GM13976 (cell line): ENCODE measurements at regions not wholly inside any gene's neighbourhood (a gene's known extent, or its start where the extent isn't known, plus 50 kb on each side); places are given as distances from the start of the nearest gene placed in this dataset.
"Not testable (repeated sequence)": the region's sequence is repeated elsewhere in the genome, so short reads cannot be mapped to it uniquely, and the experiment has no call there.

Experiments used
- DNase-seq: peaks from one replicate; pipeline ENCODE4 v3.0.0; 2012; ENCODE audit warnings: low spot score
- CTCF ChIP-seq: IDR thresholded peaks from 2 replicates; pipeline ENCODE4 v1.5.1; 2012; ENCODE audit warnings: borderline replicate concordance, mild to moderate bottlenecking; ENCODE audit not compliant: insufficient read depth; ENCODE audit errors: extremely low read depth, missing control alignments, control extremely low read depth
- in situ Hi-C: fragments of 300-500 bp; cut with MboI; formaldehyde crosslinking; loops from one replicate; pipeline ENCODE4 v1.12.0; 2022; ENCODE audit warnings: low sequenced_read_pairs, mixed read lengths, inconsistent platforms; ENCODE audit not compliant: unreplicated experiment

DNA sequence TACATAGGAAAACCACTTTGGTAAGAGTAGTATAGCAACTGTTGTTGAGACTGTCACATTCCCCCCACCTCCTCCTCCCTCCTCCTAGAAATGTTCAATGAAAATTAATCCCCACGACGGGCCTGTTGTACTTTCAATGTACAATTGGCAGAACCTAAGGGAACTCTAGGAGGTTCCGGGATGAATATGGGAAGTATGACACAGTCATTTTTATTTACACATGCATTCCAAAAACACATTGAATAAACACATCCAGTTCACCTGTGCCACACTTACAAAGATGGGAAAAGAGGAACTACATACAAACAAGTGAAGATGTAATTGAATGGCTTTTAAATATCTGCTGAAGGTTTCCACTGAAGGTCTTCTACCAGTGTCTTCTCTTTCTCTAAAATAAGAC, 144.4 kb upstream of the NBPF11 start:
- TF ChIP-seq CTCF = no peak
- DNase-seq = no peak
- in situ Hi-C loops = no loop called here

DNA sequence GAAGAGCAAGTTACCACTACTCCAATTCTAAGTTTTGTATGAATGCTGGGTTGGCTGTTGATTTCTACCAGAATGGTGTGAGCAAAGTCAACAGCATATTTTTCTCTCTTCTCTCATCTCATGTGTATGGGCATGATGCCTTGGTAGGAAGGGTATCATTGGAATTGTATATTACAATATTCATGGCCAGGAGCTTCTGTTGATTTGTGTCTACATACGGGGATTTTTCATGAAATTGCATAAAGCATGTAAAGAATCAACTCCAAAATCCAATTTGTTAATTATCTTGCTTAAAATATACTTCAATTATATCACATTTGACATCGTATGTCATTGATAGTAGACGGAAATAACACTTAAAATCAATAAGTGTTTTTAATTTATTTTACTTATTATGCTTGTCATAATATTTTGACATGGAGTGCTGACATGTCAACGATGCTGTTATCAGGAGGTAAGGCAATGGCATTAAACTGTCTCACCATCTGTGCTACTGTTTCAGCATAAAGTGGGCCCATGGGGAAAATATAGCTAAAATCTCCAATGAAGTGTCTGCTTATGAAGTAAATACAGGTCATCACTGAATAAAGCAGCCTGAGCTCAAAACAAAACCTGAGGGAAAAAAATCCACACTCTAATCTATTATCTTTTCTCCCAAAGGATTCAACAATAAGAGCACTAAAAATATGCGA, 142.2 kb upstream of the NBPF11 start:
- in situ Hi-C loops = no loop called here
- no peak for DNase-seq
- TF ChIP-seq CTCF = no peak

GRCh38 chr1:148293651-148294050, 141.6 kb upstream of the NBPF11 start:
- TF ChIP-seq CTCF = no peak
- no peak for DNase-seq
- in situ Hi-C loops = no loop called here

DNA sequence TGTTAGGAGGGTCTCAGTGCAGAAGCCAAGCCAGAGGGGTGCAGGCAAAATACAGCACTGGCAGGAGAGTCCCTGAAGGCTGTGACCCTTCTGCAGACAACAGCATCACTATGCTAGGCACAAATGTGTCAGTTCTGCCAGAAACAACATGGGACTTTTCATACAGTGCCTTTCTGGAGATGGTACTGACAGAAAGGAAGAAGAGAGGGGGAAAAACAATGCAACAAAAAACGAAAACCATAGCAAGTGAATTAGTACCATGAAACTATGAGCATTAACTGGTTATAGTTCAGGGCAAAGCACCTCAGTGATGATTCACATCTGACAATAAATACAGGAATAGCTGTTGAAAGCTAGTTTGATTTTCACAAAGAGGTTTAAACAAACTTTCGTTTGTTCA, 140.8 kb upstream of the NBPF11 start:
- DNase-seq = no peak

DNA sequence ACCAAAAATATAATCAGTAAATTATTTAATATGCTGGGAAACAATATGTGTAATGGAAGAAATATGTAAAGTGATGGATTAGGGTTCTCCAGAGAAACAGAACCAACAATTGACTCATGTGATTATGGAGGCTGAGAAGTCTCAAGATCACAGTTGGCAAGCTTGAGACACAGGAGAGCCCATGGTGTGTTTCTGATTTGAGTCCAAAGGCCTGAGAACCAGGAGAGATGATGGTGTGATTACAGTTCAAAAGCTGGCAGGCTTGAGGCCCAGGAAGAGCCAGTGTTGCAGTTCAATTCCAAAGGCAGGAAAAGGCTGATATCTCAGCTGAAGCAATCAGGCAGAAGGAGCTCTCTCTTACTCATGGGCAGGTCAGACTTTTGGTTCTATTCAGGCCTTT, 138.8 kb upstream of the NBPF11 start:
- in situ Hi-C loops = no loop called here
- TF ChIP-seq CTCF = no peak
- DNase-seq = no peak

More for the DNA sequence above, 140.8 kb upstream of the NBPF11 start:
- in situ Hi-C loops = no loop called here
- no peak for TF ChIP-seq CTCF

DNA sequence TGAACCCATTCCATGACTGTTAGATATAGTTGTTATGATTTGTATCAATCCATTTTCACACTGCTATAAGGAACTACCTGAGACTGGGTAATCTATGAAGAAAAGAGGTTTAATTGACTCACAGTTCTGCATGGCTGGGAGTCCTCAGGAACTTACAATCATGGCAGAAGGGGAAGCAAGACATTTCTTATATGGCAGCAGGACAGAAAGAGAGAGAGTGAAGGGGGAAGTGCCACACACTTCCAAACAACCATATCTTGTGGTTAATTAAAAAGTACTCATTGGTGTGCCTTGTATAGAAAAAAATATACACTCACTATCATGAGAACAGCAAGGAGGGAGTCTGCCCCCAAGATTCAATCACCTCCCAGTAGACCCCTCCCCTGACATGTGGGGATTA, 137.6 kb upstream of the NBPF11 start:
- DNase-seq = no peak
- no peak for TF ChIP-seq CTCF
- in situ Hi-C loops = no loop called here

DNA sequence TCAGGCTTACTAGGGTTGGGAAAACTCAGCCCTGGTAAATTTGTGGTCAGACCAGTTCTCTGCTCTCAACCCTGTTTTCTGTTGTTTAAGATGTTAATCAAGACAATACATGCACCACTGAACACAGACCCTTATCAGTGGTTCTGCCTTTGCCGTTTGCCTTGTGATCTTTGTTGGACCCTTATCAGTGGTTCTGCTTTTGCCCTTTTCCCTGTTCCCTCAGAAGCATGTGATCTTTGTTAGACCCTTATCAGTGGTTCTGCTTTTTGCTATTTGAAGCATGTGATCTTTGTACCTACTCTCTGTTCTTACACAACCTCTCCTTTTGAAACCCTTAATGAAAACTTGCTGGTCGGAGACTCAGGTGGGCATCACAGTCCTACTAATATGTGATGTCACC, 133.9 kb upstream of the NBPF11 start:
- DNase-seq = not testable (repeated sequence)

DNA sequence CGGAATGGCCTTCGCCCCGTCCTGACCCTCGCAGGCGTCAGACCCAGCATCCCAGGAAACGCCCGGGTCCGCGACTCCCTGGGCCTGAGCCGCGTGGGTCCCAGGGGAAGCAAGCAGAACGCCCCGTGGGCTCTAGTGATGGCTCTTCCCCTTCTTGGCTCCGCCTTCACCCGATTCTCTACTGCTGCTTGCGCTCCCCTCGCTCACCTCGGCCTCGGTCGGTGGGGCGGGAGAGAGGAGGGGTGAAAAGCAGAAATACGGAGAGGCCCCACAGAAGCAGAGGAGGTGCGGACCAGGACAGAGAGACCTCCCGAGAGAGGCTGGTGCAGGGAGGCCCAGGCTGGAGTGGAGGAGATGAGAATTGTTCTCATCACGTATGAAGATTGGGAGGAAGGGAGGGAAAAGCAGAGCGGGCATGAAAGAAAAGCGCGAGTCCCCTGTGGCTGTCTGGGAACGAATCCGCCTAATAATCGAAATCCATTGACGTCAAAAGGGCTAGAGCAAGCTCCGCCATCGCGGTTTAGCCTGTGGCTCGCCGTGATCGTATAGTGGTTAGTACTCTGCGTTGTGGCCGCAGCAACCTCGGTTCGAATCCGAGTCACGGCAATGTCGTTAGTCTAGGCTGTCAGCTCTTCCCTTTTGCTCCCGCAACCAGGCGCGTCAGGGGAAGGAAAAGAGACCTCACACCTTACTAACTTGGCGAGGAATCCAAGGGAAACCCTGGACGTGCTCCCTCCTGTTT, 128.9 kb upstream of the NBPF11 start:
- DNase-seq, in situ Hi-C loops: not testable (repeated sequence)

More for the DNA sequence above, 133.9 kb upstream of the NBPF11 start:
- in situ Hi-C loops = not testable (repeated sequence)

- DNase-seq, in situ Hi-C loops: not testable (repeated sequence)
Observed at GRCh38 chr1:148279002-148279542, 127.0 kb upstream of the NBPF11 start.

- DNase-seq, in situ Hi-C loops: not testable (repeated sequence)
Observed at GRCh38 chr1:148277865-148278279, 125.8 kb upstream of the NBPF11 start.
